ENCODE measurements at regions not wholly inside any gene's neighbourhood (a gene's known extent, or its start where the extent isn't known, plus 50 kb on each side); places are given as distances from the start of the nearest gene placed in this dataset.
"Not testable (repeated sequence)": the region's sequence is repeated elsewhere in the genome, so short reads cannot be mapped to it uniquely, and the experiment has no call there.

GRCh38 chr6:98044791-98045470 lies 761.9 kb upstream of the MMS22L start:
- H3K4me1 Mint-ChIP-seq (ENCODE audit: low read depth): no peaks in the 10 kb centered on the region
- intact Hi-C loops (cut with micrococcal nuclease): no loop called here
- no peaks in the 10 kb centered on the region for H3K36me3 Mint-ChIP-seq (ENCODE audit: low read depth)
- no peaks in the 10 kb centered on the region for H3K27me3 Mint-ChIP-seq
- no peak overlapping the region for H3K4me3 Mint-ChIP-seq
- no peaks in the 10 kb centered on the region for H3K9me3 Mint-ChIP-seq
- no peak overlapping the region for H3K27ac Mint-ChIP-seq

- Mint-ChIP-seq H3K9me3 (no peaks in the 10 kb centered on the region), H3K27me3 (no peaks in the 10 kb centered on the region), H3K36me3 (ENCODE audit: low read depth) (no peaks in the 10 kb centered on the region), H3K4me3 (no peak overlapping the region), H3K27ac (no peak overlapping the region), H3K4me1 (ENCODE audit: low read depth) (no peaks in the 10 kb centered on the region)
- intact Hi-C loops (cut with micrococcal nuclease): no loop called here
Measured at GRCh38 chr6:98047164-98047563, 764.1 kb upstream of the MMS22L start.

GRCh38 chr6:98047871-98048270 lies 764.9 kb upstream of the MMS22L start:
- H3K27ac Mint-ChIP-seq: no peak overlapping the region
- intact Hi-C loops (cut with micrococcal nuclease): no loop called here
- H3K4me3 Mint-ChIP-seq: no peak overlapping the region
- H3K27me3 Mint-ChIP-seq: no peaks in the 10 kb centered on the region
- H3K36me3 Mint-ChIP-seq (ENCODE audit: low read depth): no peaks in the 10 kb centered on the region
- no peaks in the 10 kb centered on the region for H3K9me3 Mint-ChIP-seq
- no peaks in the 10 kb centered on the region for H3K4me1 Mint-ChIP-seq (ENCODE audit: low read depth)

- H3K27ac Mint-ChIP-seq: no peak overlapping the region
- no peaks in the 10 kb centered on the region for H3K27me3 Mint-ChIP-seq
- no peaks in the 10 kb centered on the region for H3K36me3 Mint-ChIP-seq (ENCODE audit: low read depth)
- H3K4me3 Mint-ChIP-seq: no peak overlapping the region
- H3K9me3 Mint-ChIP-seq: no peaks in the 10 kb centered on the region
- no peaks in the 10 kb centered on the region for H3K4me1 Mint-ChIP-seq (ENCODE audit: low read depth)
- intact Hi-C loops (cut with micrococcal nuclease): no loop called here
Measured at GRCh38 chr6:98054453-98054852, 771.4 kb upstream of the MMS22L start.

- Mint-ChIP-seq H3K27ac (no peak overlapping the region), H3K4me1 (ENCODE audit: low read depth) (no peaks in the 10 kb centered on the region)
- intact Hi-C loops (cut with micrococcal nuclease): no loop called here
Measured at GRCh38 chr6:98056955-98057354, 773.9 kb upstream of the MMS22L start.

GRCh38 chr6:98067375-98067774 lies 767.0 kb upstream of the POU3F2 start:
- no peak overlapping the region for H3K27ac Mint-ChIP-seq
- H3K9me3 Mint-ChIP-seq: no peaks in the 10 kb centered on the region
- no peaks in the 10 kb centered on the region for H3K36me3 Mint-ChIP-seq (ENCODE audit: low read depth)
- no peaks in the 10 kb centered on the region for H3K27me3 Mint-ChIP-seq
- no peak overlapping the region for H3K4me3 Mint-ChIP-seq
- H3K4me1 Mint-ChIP-seq (ENCODE audit: low read depth): no peaks in the 10 kb centered on the region
- intact Hi-C loops (cut with micrococcal nuclease): no loop called here

More at GRCh38 chr6:98056955-98057354, 773.9 kb upstream of the MMS22L start:
- Mint-ChIP-seq H3K27me3 (no peaks in the 10 kb centered on the region), H3K4me3 (no peak overlapping the region), H3K36me3 (ENCODE audit: low read depth) (no peaks in the 10 kb centered on the region), H3K9me3 (no peaks in the 10 kb centered on the region)

- H3K4me1 Mint-ChIP-seq (ENCODE audit: low read depth); H3K36me3 Mint-ChIP-seq (ENCODE audit: low read depth); H3K27ac Mint-ChIP-seq; H3K4me3 Mint-ChIP-seq; intact Hi-C loops (cut with micrococcal nuclease); H3K27me3 Mint-ChIP-seq: not testable (repeated sequence)
- H3K9me3 Mint-ChIP-seq: peaks cover 43% of the 10 kb centered on the region
Measured at GRCh38 chr6:98088537-98088936, 745.8 kb upstream of the POU3F2 start.

- H3K36me3 Mint-ChIP-seq (ENCODE audit: low read depth): no peaks in the 10 kb centered on the region
- H3K4me1 Mint-ChIP-seq (ENCODE audit: low read depth): no peaks in the 10 kb centered on the region
- no peak overlapping the region for H3K27ac Mint-ChIP-seq
- H3K9me3 Mint-ChIP-seq: peaks cover 29% of the 10 kb centered on the region
- no peak overlapping the region for H3K4me3 Mint-ChIP-seq
- intact Hi-C loops (cut with micrococcal nuclease): no loop called here
- no peaks in the 10 kb centered on the region for H3K27me3 Mint-ChIP-seq
Measured at GRCh38 chr6:98092331-98092730, 742.0 kb upstream of the POU3F2 start.

DNA sequence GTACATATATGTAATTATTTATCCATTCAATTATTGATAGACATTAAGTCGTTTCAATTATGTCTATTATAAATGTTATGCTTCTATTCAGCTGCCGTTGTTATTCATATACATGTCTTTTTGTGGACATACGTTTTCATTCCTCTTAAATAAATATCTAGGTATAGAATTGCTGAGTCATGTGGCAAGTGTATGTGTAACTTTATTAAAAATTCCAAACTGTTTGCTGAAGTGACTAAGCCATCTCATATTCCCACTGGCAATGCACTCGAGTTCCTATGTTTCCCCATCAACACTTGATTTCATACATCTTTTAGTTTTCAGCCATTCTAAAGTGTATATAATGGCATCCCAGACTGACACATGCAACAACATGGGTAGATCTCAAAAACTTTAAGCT lies 739.7 kb upstream of the POU3F2 start:
- H3K27me3 Mint-ChIP-seq: no peaks in the 10 kb centered on the region
- intact Hi-C loops (cut with micrococcal nuclease): no loop called here

GRCh38 chr6:98107801-98108200 lies 726.6 kb upstream of the POU3F2 start:
- H3K4me1 Mint-ChIP-seq (ENCODE audit: low read depth): no peaks in the 10 kb centered on the region
- intact Hi-C loops (cut with micrococcal nuclease): no loop called here
- no peak overlapping the region for H3K4me3 Mint-ChIP-seq
- H3K27me3 Mint-ChIP-seq: no peaks in the 10 kb centered on the region
- H3K9me3 Mint-ChIP-seq: peaks cover 35% of the 10 kb centered on the region
- H3K36me3 Mint-ChIP-seq (ENCODE audit: low read depth): no peaks in the 10 kb centered on the region
- H3K27ac Mint-ChIP-seq: no peak overlapping the region

More for the DNA sequence above, 739.7 kb upstream of the POU3F2 start:
- Mint-ChIP-seq H3K36me3 (ENCODE audit: low read depth) (no peaks in the 10 kb centered on the region), H3K27ac (no peak overlapping the region), H3K4me1 (ENCODE audit: low read depth) (no peaks in the 10 kb centered on the region), H3K4me3 (no peak overlapping the region), H3K9me3 (peaks cover 5% of the 10 kb centered on the region)

GRCh38 chr6:98116455-98116854 lies 717.9 kb upstream of the POU3F2 start:
- Mint-ChIP-seq H3K36me3 (ENCODE audit: low read depth) (no peaks in the 10 kb centered on the region), H3K27ac (no peak overlapping the region), H3K27me3 (no peaks in the 10 kb centered on the region), H3K9me3 (no peaks in the 10 kb centered on the region), H3K4me1 (ENCODE audit: low read depth) (no peaks in the 10 kb centered on the region), H3K4me3 (no peak overlapping the region)
- intact Hi-C loops (cut with micrococcal nuclease): no loop called here

DNA sequence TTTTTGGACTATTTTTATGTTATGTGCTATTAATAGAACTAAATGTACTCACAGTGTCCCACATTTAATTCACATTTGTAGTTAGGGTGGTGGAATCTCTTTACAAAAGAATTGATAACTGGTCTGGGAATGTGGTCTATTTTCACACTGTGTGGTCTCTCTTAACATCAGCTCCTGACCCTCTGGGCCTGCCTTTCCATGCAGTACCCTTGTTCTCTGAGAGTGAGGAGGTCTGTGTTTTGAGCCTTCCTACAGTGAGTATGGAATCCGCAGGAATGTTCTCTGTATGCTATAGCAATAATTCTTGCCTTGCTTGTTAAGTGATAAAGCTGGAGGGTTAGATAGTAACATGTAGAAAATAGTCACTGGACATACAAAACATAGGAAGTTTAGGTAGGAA lies 717.3 kb upstream of the POU3F2 start:
- Mint-ChIP-seq H3K4me3 (no peak overlapping the region), H3K4me1 (ENCODE audit: low read depth) (no peaks in the 10 kb centered on the region), H3K27ac (no peak overlapping the region), H3K27me3 (no peaks in the 10 kb centered on the region), H3K9me3 (no peaks in the 10 kb centered on the region), H3K36me3 (ENCODE audit: low read depth) (no peaks in the 10 kb centered on the region)
- intact Hi-C loops (cut with micrococcal nuclease): no loop called here

GRCh38 chr6:98118397-98119045 lies 715.9 kb upstream of the POU3F2 start:
- Mint-ChIP-seq H3K27ac (no peak overlapping the region), H3K36me3 (ENCODE audit: low read depth) (no peaks in the 10 kb centered on the region), H3K27me3 (no peaks in the 10 kb centered on the region), H3K4me3 (no peak overlapping the region), H3K9me3 (no peaks in the 10 kb centered on the region), H3K4me1 (ENCODE audit: low read depth) (no peaks in the 10 kb centered on the region)
- intact Hi-C loops (cut with micrococcal nuclease): no loop called here

DNA sequence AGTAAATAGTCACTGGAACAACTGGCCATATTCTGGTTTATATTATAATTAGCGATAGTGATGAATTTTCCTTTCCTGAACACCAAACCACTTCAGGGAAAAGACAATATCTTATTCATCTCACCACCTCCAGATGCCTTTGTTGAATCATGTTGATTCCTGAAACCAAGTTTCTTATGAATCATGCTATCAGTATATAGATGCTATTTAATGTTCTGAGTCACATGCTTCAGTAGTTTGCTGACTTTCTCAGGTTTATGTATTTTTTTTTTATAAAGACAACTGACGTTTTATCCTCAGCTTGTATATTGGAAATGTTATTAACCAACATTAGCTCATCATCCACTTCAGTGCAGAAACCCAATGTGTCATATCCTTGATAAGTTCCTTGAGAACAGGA lies 710.2 kb upstream of the POU3F2 start:
- no peaks in the 10 kb centered on the region for H3K9me3 Mint-ChIP-seq
- no peaks in the 10 kb centered on the region for H3K27me3 Mint-ChIP-seq
- H3K4me3 Mint-ChIP-seq: no peak overlapping the region
- no peak overlapping the region for H3K27ac Mint-ChIP-seq
- no peaks in the 10 kb centered on the region for H3K4me1 Mint-ChIP-seq (ENCODE audit: low read depth)
- intact Hi-C loops (cut with micrococcal nuclease): no loop called here
- no peaks in the 10 kb centered on the region for H3K36me3 Mint-ChIP-seq (ENCODE audit: low read depth)
